GM18519 (cell line): ENCODE measurements at regions not wholly inside any gene's neighbourhood (a gene's known extent, or its start where the extent isn't known, plus 50 kb on each side); places are given as distances from the start of the nearest gene placed in this dataset.
"Not testable (repeated sequence)": the region's sequence is repeated elsewhere in the genome, so short reads cannot be mapped to it uniquely, and the experiment has no call there.

ENCODE experiments used
- ATAC-seq: cut with Tn5 transposase; IDR thresholded peaks from one replicate; pipeline ENCODE4 v1.9.1; 2021; ENCODE audit warnings: mild to moderate bottlenecking, moderate library complexity; ENCODE audit not compliant: unreplicated experiment, low FRiP score

- ATAC-seq: no peak
These were observed 195.4 kb upstream of the MSX2 start for GRCh38 chr5:174528821-174529544.

DNA sequence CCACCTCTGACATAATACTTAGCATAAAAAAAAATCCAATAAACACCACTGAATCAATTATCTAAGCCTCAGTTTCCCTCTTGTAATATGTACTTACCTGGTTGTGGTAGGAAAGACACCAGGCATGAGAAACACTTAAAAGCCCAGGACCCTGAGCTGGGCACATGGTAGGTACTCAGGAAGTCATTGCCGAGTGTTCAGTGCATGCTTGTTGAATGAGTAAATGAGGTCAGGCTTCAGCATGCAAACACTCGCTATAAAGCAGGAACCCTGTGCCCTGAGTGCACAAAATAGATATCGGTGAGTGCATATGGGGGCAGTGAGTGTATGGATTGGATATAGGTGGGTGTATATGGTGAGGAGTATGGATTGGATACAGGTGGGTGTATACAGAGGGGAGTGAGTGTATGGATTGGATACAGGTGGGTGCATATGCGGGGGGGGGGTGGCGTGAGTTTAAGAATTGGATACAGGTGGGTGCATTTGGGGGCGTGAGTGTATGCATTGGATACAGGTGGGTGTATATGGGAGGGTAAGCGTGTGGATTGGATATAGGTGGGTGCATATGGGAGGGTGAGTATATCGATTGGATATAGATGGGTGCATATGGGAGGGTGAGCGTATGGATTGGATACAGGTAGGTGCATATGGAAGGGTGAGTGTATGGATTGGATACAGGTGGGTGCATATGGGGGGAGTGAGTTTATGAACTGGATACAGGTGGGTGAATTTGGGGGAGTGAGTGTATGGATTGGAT lies 194.3 kb upstream of the MSX2 start:
- no peak for ATAC-seq

DNA sequence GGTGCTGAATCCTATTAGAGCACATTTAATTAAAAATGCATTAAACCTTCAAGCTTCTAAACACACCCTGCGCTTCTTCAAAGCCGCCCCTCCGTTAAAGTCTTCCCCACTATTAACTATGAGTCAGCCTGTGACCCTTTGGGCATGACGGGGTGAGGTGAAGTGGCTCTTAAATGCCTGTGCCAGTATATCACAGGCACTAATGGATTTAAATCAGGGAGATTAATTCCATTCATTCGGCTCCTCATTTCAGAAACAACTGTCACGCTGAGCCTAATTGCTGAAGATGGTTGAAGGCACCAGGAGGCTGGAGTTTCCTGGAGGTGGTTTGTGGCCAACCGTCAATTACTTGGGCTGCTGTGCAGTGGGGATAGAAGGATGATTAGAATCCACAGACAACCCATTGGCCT lies 192.6 kb upstream of the MSX2 start:
- no peak for ATAC-seq

- no peak for ATAC-seq
These were observed 191.6 kb upstream of the MSX2 start for GRCh38 chr5:174532455-174533453.

- no peak for ATAC-seq
These were observed 190.6 kb upstream of the MSX2 start for GRCh38 chr5:174533751-174534241.

GRCh38 chr5:174535669-174536068 lies 188.7 kb upstream of the MSX2 start:
- ATAC-seq: no peak

- ATAC-seq: not testable (repeated sequence)
These were observed 184.6 kb upstream of the MSX2 start for GRCh38 chr5:174539823-174540222.

GRCh38 chr5:174542037-174542436 lies 182.3 kb upstream of the MSX2 start:
- ATAC-seq: no peak

DNA sequence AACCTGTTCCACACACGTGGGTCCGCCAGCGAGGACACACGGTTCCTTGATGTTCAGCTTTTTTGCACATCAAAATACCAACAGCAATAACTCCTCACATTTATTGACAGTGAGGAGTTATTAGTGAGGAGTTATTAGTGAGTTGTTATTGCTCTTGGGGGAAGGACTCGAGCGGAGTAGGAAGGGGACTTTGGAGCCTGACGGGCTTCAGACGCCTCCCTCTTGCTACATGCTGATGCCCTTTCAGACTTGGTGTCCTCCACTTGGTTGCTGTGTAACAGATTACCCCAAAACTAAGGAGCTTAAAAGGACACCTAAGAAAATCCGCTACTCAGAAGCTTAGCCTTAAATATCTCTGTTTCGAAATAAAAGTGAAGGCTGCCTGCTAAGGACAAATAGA lies 181.9 kb upstream of the MSX2 start:
- no peak for ATAC-seq

DNA sequence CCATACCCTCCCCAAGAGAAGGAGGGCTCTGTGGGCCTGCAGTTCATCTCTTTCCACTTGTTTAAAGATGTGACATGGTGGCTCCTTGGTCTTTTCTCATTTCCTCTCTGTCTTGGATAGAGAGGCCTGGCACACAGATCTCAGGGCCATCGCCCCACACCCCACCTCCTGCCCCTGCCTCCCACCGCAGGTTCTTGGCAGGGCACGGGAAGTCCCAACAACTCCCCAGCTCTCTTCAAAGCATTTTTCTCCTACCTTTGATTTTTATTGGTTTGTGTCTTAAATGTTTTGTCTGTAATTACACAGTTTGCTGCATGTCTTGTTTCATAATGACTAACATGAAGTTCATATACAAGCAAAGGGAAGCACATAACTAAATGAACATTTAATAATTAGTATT lies 178.5 kb upstream of the MSX2 start:
- no peak for ATAC-seq

DNA sequence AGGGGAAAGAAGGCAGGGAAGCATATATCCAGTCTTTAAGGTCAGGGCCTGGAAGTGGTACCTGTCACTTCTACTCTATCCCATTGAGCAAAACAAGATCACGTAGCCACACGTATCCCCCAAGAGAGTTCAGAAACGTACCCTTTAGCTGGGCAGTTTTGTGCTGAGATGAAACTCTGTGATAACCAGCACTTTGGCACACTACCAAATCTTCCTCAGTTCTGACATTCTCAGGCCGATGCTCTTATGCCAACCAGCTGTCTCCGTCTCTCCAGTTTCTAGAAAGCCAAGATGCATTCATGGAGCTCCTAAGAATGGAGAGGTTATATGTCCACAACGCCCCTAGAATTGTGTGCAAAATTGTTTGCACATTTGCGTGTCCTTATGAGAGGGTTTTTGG lies 176.6 kb upstream of the MSX2 start:
- no peak for ATAC-seq

DNA sequence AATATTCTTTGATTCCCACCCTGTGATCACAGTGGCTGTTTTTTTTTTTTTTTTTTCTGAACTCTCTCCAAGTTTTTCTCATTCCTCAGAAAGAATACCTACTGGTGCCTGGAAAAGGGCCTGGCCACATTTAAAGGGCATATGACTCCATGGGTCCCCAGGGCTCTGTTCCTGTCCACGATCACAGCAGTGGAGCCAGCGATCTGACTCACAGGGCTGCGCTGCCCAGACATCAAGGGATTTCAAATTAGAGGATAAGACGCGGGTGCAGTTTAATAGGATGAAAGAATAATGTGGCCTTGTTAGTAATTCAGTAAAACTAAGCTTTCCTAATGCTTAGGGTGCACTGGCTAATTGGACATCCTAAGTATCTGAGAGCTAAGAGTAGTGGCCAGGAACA lies 175.1 kb upstream of the MSX2 start:
- no peak for ATAC-seq

- ATAC-seq: no peak
These were observed 174.4 kb upstream of the MSX2 start for GRCh38 chr5:174550026-174550425.

GRCh38 chr5:174552428-174552827 lies 172.0 kb upstream of the MSX2 start:
- no peak for ATAC-seq

DNA sequence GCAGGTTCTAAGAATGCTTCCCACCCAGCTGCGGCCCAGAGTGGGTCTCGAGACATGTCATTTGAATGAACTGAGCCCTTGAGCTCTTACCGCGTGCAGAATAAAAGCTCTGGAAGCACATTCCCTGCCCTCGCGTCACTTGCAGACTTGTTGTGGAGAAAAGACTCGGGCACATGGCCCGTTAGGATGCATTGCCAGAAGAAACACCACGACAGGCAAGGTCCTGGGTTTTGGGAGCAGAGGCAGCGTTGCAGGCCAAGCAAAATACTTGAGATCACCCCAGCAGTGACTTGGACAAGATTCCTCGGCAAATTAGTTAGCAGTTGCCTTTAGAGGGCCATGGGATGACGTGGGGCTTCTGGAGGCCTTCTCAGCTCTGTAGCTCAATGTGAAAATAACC lies 170.8 kb upstream of the MSX2 start:
- no peak for ATAC-seq

- no peak for ATAC-seq
These were observed 168.7 kb upstream of the MSX2 start for GRCh38 chr5:174555726-174556125.

- ATAC-seq: no peak
These were observed 167.6 kb upstream of the MSX2 start for GRCh38 chr5:174556756-174557155.

GRCh38 chr5:174558190-174558589 lies 166.2 kb upstream of the MSX2 start:
- ATAC-seq: no peak

DNA sequence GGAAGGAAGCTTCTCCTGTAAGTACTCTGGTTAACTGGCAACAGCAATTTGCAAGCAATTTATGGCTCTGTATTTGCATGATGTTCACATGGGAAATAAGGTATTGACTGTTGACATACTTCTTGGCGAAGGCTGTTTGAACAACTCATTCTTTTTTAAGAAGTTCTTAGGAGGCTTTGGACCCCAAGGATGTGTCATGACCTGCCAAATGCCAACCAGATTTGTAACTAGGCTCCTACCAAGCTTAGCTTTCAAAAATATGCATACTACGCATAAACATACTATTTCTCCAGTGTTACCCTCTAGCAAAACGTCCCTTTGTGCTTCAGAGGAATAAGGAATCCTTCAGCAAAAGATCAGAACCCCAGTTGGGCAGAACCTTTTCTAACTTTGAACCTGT lies 165.2 kb upstream of the MSX2 start:
- no peak for ATAC-seq

GRCh38 chr5:174559566-174560090 lies 164.8 kb upstream of the MSX2 start:
- no peak for ATAC-seq

DNA sequence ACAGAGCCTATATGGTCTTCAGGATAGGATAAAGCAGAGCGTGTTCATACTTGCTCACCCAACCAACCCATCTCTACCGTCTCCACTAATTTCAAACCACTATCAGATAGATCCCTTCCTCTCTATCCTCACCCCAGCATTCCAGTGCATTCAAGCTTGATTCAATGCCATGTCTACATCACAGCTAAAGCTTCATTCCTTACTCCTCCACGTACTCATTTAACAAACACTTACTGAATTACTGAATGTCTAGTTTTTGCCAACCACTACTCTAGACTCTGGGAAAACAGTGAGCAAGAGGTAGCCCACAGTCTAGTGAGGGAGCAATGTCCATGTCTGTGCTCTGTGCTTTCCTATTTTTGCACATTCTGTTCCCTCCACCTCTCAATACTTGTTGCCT lies 163.5 kb upstream of the MSX2 start:
- no peak for ATAC-seq
